CD4-positive, alpha-beta T cell (primary cell): ENCODE measurements at regions not wholly inside any gene's neighbourhood (a gene's known extent, or its start where the extent isn't known, plus 50 kb on each side); places are given as distances from the start of the nearest gene placed in this dataset.

Source experiments
- ATAC-seq: fragments of 200-7000 bp; cut with Tn5 transposase; one replicate; pipeline ENCODE4 v1.10.0; 2022; ENCODE audit warnings: mild to moderate bottlenecking; ENCODE audit not compliant: poor library complexity
- CTCF ChIA-PET: fragments of 350-600 bp; sonication (Branson Sonifier 250); formaldehyde crosslinking; loops from one replicate; lab custom pipeline; 2021; ENCODE audit warnings: antibody characterized with exemption, inconsistent platforms; lab: Charles Lee
- POLR2A ChIA-PET: fragments of 350-600 bp; sonication (Branson Sonifier 250); formaldehyde crosslinking; loops from one replicate; lab custom pipeline; 2021; ENCODE audit warnings: antibody characterized with exemption, inconsistent platforms; lab: Charles Lee
- DNase-seq, 14 experiments: peaks; one replicate each; pipeline ENCODE4 v3.0.0-alpha.2; 2013 to 2020; ENCODE audit warnings: mixed read lengths in 2 of 14
- H3K27ac ChIP-seq, 2 donors: one replicate each; pipeline versions ENCODE4 v1.5.1 to v1.7.0; 2013; ENCODE audit warnings: low read length in 2 of 2, low read depth in 1 of 2, mild to moderate bottlenecking in 1 of 2
- H3K27me3 ChIP-seq, 2 experiments: 1 replicate in 1 of 2; 2 replicates in 1 of 2; pipeline versions ENCODE4 v1.6.1 to v1.7.0; 2013; ENCODE audit warnings: low read length in 2 of 2, control low read depth in 1 of 2, mild to moderate bottlenecking in 1 of 2, moderate library complexity in 1 of 2; ENCODE audit not compliant: insufficient read depth in 2 of 2, control insufficient read depth in 1 of 2
- H3K36me3 ChIP-seq: one replicate; pipeline ENCODE4 v1.6.1; 2013; ENCODE audit warnings: low read length, control low read depth; ENCODE audit not compliant: insufficient read depth
- H3K4me1 ChIP-seq: one replicate; pipeline ENCODE4 v1.6.1; 2013; ENCODE audit warnings: low read length, control low read depth; ENCODE audit not compliant: insufficient read depth
- H3K4me3 ChIP-seq: one replicate; pipeline ENCODE4 v1.5.1; 2013; ENCODE audit warnings: mild to moderate bottlenecking, low read length, moderate library complexity
- H3K9me3 ChIP-seq, 2 experiments: 1 replicate in 1 of 2; 2 replicates in 1 of 2; pipeline versions ENCODE4 v1.6.1 to v1.7.0; 2013; ENCODE audit warnings: low read length in 2 of 2, mild to moderate bottlenecking in 2 of 2, control low read depth in 1 of 2, moderate library complexity in 1 of 2; ENCODE audit not compliant: control insufficient read depth in 1 of 2, insufficient read depth in 1 of 2
- H3K27ac Mint-ChIP-seq: one replicate; pipeline ENCODE4 v1.8.0; 2020; ENCODE audit warnings: mixed read lengths
- H3K27me3 Mint-ChIP-seq: one replicate; pipeline ENCODE4 v1.8.0; 2021; ENCODE audit warnings: mixed read lengths
- H3K36me3 Mint-ChIP-seq: one replicate; pipeline ENCODE4 v1.8.0; 2021; ENCODE audit warnings: low read depth, mixed read lengths
- H3K4me1 Mint-ChIP-seq: one replicate; pipeline ENCODE4 v1.8.0; 2021; ENCODE audit warnings: low read depth, mixed read lengths
- H3K4me3 Mint-ChIP-seq: one replicate; pipeline ENCODE4 v1.8.0; 2020; ENCODE audit warnings: mild to moderate bottlenecking, mixed read lengths
- H3K9me3 Mint-ChIP-seq: one replicate; pipeline ENCODE4 v1.8.0; 2020; ENCODE audit warnings: mixed read lengths
- CTCF ChIP-seq: fragments of 200-600 bp; IDR thresholded peaks from one replicate; pipeline ENCODE4 v1.8.0; 2022; ENCODE audit warnings: antibody characterized with exemption, mild to moderate bottlenecking
- intact Hi-C, 2 experiments: fragments of 100-400 bp; cut with DNase I in 1 of 2; cut with micrococcal nuclease in 1 of 2; formaldehyde crosslinking; loops; one replicate each; pipeline versions ENCODE4 v1.15.1 to v1.9.0; 2023 to 2025; cut with DNase I, micrococcal nuclease

- POLR2A ChIA-PET, result no interaction called here
- DNase-seq, result no peak
These were observed 277.0 kb upstream of the SGK1 start for GRCh38 chr6:134594881-134595280.

GRCh38 chr6:134593887-134594286 is 276.0 kb upstream of the SGK1 start:
- ATAC-seq (no peak), DNase-seq (peak in 2 of 14 experiments; percentile 25 to 45)
- Histone ChIP-seq H3K36me3 (no peaks in the 10 kb centered on the region), H3K27ac (no peak overlapping the region), H3K4me1 (no peaks in the 10 kb centered on the region), H3K9me3 (no peaks in the 10 kb centered on the region), H3K4me3 (no peak overlapping the region), H3K27me3 (no peaks in the 10 kb centered on the region)
- no peaks in the 10 kb centered on the region for H3K27me3 Mint-ChIP-seq
- no peaks in the 10 kb centered on the region for H3K36me3 Mint-ChIP-seq
- no peaks in the 10 kb centered on the region for H3K9me3 Mint-ChIP-seq
- no peaks in the 10 kb centered on the region for H3K4me1 Mint-ChIP-seq
- no peak overlapping the region for H3K27ac Mint-ChIP-seq
- ChIA-PET POLR2A (no interaction called here), CTCF (no interaction called here)
- TF ChIP-seq CTCF, result no peak
- intact Hi-C loops, result no loop called here
- H3K4me3 Mint-ChIP-seq, result no peak overlapping the region

More at GRCh38 chr6:134594881-134595280, 277.0 kb upstream of the SGK1 start:
- H3K4me3 ChIP-seq, result no peak overlapping the region
- no peak overlapping the region for H3K4me3 Mint-ChIP-seq
- H3K9me3 Mint-ChIP-seq, result no peaks in the 10 kb centered on the region
- H3K27me3 ChIP-seq, result no peaks in the 10 kb centered on the region
- H3K36me3 ChIP-seq, result no peaks in the 10 kb centered on the region
- H3K4me1 ChIP-seq, result no peaks in the 10 kb centered on the region
- no peaks in the 10 kb centered on the region for H3K9me3 ChIP-seq
- no peaks in the 10 kb centered on the region for H3K4me1 Mint-ChIP-seq
- H3K36me3 Mint-ChIP-seq, result no peaks in the 10 kb centered on the region
- no peak for ATAC-seq
- H3K27ac ChIP-seq, result no peak overlapping the region
- H3K27me3 Mint-ChIP-seq, result no peaks in the 10 kb centered on the region
- no peak overlapping the region for H3K27ac Mint-ChIP-seq
- TF ChIP-seq CTCF, result no peak
- CTCF ChIA-PET, result no interaction called here
- intact Hi-C loops, result no loop called here

GRCh38 chr6:134593442-134593841 is 275.5 kb upstream of the SGK1 start:
- H3K27me3 Mint-ChIP-seq, result no peaks in the 10 kb centered on the region
- H3K9me3 Mint-ChIP-seq, result no peaks in the 10 kb centered on the region
- no peak for TF ChIP-seq CTCF
- no peaks in the 10 kb centered on the region for H3K36me3 Mint-ChIP-seq
- ATAC-seq, result no peak
- Histone ChIP-seq H3K27me3 (no peaks in the 10 kb centered on the region), H3K27ac (no peak overlapping the region), H3K4me1 (no peaks in the 10 kb centered on the region), H3K36me3 (no peaks in the 10 kb centered on the region), H3K4me3 (no peak overlapping the region), H3K9me3 (no peaks in the 10 kb centered on the region)
- intact Hi-C loops, result no loop called here
- H3K27ac Mint-ChIP-seq, result no peak overlapping the region
- CTCF ChIA-PET, result no interaction called here
- no peak for DNase-seq
- no peaks in the 10 kb centered on the region for H3K4me1 Mint-ChIP-seq
- no peak overlapping the region for H3K4me3 Mint-ChIP-seq
- POLR2A ChIA-PET, result no interaction called here
